Suppressor macrophage (primary cell): ENCODE measurements at regions not wholly inside any gene's neighbourhood (a gene's known extent, or its start where the extent isn't known, plus 50 kb on each side); places are given as distances from the start of the nearest gene placed in this dataset.
"Not testable (repeated sequence)": the region's sequence is repeated elsewhere in the genome, so short reads cannot be mapped to it uniquely, and the experiment has no call there.

ENCODE experiments used
- DNase-seq, 4 experiments: peaks; one replicate each; pipeline ENCODE4 v3.0.0-alpha.2; 2020 to 2022

DNA sequence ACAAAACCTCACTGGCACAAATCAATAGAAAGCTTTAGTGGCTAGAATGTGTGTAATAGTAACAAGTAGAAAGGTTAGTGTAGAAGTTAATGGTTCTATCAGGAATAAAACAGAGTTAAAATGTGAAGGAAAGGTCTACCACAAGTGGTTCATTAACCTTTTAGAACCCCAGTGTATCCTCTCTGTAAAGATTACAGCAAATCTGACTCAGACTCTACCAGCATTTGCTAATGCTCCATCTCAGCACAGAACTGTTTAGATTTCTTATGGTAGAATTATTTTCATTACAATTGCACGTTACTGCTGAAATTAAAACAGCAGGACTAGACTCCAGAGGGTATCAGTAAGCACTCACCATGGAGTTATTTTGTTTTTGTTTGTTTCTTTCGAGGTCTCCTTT, 609.0 kb upstream of the LMO3 start:
- DNase-seq, result peak in 1 of 4 experiments; percentile 1

DNA sequence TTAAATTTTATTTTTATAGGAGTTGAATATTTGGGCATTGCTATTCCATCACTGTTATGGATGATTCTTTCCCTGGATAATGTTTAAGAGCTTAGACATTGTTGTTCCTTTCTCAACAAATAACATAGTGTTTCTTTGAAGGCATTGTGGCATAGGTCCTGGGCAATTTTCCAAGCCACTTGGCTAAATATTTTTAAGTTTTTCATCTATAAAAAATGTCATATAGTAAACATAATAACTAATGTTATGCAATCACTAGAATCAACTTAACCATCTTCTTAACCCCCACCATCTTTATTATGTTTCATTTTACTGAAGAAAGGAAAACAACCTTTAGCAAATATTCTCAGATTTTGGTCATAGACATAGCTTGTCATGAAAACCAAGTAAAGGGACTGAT, 600.6 kb upstream of the LMO3 start:
- DNase-seq, result no peak

DNA sequence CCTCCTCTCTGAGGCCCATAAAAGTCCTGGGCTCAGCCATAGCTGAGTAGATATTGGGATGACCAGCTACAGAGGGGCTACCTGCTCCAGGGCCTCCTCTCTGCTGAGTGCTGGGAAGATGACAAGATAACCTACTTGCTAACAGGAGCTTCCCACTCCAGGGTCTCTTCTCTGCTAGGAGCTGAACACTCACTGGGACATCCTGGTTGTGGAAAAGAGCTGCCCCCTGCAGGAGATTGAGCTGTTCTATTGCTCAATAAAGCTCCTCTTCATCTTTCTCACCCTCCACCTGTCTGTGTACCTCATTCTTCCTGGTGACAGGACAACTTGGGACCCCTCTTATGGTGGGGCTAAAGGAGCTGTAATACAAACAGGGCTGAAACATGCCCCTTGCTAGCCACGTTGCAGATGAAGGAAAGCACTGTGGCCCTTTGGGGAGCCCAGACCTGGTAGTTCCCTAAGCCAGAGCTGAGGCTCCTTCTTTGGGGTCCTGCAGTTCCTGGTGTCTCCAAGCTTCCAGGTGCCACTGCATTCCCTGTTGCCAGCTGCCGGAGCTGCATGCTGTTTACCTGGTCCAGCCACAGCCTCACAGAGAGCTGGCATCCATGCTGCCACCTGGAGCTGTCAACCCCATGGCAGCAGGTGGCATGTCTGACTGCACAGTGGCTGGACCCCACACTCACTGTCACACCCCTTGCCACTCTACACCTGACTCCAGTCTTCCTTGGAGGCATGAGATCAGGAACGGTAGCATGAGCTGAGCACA, 598.5 kb upstream of the LMO3 start:
- DNase-seq, result no peak

DNA sequence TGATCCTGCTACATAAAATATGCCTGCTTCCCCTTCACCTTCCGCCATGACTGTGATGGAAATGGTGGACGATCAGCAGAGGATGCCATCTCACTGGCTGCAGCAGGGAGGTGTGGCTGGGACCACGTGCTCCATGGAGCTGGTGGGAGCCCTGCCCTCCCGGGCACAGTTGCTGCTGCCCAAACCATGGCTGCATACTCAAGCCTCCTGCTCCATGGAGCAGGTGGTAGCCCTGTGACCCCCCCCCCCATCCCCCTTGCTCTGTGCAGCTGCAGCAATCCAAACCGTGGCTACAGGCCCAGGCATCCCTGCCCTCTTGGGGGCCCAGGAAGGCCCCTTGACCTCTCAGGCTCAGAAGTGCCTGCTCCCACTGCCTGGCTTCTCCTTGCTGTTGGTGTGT, 597.5 kb upstream of the LMO3 start:
- DNase-seq, result no peak

DNA sequence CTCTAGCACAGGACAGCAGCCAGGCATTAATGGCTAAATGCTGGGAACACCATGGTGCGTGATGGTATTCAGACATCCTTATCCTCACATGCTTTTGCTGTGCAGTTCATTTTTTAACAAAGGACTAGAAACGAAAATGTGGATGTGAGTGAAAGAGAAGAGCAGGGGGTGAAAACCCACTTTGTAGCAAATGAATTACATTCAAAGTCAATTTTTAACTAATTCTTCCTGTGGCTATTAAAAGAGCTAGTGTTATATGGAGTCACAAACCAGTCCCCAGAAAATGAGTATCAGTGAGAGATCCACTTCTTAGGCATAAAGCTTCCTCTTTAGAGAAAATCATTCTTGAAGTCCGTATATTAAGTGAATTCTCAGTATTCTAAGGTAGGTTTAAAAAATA, 592.0 kb upstream of the LMO3 start:
- DNase-seq, result no peak

DNA sequence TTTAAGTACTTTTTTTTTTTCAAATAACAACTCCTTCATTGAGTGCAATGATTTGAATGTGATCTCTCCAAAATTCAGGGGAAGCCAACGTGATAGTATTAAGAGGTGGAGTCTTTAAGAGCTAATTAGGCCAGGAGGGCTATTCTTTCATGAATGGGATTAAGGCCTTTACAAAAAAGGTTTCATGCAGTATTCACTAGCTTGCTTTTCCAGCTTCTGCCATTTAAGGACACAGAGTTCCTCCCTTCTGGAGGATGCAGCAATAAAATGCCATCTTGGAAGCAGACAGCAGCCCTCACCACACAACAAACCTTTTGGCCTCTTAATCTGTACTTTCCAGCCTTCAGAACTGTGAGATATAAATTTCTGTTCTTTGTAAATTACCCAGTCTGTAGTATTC, 586.8 kb upstream of the LMO3 start:
- DNase-seq, result no peak

DNA sequence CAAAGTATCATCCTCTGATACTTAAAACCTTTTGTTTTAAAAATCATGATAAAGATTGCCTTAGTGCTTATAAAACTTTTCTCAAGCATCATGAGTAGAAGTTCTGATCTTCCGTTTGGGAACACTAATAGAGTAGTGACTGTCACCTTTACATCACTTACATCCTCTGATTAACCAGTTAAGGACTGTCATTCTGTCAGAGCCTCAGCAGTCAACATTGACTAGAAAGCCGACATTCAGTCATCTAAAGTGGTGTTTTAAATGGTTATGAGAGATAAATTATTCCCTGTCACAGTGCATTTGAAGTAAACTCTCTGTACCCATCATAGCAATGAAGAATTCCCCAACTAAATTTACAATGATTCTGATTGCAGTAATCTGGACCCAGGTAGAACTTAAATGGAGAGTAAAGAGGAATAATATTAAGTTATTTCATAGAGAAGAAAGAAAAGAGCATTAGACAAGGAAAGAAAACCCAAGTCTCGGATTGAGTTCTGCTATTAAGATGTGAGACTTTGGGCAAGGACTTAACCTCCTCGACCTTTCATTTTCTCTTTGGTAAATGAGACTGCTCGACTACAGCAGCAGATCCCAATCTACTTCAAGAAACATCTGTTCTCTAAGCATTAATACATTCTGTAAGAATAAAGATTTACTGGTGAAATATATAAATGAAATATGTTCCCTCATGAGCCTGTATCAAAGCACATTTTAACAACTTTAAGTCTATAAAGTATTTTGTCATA, 563.9 kb upstream of the LMO3 start:
- no peak for DNase-seq

DNA sequence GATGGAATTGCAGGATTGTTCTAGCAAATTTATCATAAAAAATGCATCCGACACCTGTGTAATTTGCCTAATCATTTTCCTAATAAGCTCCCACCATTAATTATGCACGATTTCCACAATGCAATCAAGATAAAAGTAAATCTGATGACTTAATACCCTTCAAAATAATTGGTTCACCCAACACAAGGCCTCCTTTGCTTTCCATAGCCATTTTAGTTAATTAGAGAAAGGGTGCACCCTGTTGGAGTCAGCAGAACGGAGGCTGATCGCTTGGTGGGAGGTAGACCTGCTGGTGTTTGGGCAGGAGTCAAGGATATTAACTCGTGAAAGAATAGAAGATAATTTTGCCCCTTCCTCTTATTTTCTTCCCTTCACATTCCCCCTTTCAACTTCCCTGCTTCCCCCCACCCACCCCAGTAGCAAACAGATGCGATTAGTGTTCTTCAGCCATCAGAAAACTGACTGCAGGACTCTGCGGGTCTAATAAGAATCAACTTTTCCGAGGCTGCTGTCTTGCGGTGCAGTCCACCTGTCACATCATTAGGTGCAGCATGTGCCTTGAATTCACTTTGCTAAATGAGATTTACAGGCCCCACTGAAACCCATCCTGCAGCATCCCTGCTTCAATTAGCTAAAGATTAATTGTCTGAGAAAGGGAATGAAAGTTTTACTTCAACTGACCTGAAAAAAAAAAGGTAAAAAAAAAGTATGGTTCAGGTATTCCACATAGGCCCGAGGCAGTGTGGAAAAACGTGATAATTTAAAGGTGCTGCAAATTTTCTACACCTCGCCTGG, 553.7 kb upstream of the LMO3 start:
- DNase-seq, result no peak

DNA sequence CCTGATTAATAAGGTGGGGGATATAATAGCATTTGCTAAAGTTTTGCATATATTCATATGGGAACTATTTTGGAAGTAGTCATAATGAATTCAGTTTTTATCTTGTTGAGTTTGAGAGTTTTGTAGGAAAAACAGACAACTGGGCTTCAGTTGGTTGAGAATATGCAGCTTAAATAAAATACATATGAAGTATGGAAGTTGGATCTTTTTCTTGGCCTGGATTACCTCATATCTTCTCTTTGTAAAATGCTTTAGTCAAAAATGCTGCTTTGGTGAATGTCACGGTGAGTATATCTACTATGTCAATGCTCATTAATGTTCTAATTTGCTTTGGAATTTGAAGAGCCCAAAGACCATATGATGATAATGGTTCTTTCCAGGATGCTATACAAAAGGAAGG, 552.2 kb upstream of the LMO3 start:
- no peak for DNase-seq

DNA sequence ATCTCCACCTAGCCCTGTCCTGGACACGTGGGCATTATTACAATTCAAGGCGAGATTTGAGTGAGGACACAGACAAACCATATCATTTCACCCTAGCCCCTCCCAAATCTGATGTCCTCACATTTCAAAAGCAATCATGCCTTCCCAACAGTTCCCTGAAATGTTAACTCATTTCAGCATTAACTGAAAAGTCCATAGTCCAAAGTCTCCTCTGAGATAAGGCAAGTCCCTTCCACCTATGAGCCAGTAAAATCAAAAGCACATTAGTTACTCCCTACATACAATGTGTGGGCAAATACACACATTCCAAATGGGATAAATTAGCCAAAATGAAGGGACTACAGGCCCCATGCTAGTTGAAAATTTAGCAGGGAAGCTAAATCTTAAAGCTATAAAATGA, 546.0 kb upstream of the LMO3 start:
- no peak for DNase-seq

DNA sequence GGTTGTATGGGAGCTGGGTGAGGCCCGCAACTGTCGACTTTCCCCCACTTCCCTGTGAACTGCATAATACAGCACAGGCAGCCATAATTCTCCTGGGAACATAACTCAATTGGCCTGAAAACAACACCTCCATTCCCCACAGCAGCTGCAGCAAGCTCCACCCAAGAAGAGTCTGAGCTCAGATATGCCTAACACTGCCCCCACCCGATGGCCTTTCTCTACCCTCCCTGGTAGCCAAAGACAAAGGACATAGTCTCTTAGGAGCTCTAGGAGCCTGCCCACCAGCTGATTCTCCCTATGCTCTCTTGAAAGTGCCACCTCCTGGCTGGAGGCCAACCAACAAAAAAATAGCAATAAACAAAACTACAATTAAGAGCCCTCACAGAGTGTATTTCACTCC, 542.7 kb upstream of the LMO3 start:
- no peak for DNase-seq

DNA sequence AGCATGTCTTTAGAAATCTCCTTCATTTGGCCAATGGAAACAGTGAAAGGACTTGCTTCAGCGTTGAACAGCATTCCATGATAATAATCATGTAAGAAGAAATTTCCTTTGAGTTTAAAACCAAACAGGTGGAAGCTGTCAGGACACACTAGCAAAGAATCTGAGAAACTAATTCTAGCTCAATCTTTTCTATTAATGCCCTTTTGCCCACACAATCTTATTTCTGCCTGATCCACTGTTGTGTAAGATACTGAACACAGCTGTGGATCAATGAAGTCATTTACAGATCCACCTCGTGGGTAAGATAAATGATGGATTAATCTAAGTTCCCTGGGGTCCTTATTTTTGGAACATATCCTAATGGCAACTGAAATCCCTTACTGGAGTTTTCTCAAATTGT, 536.9 kb upstream of the LMO3 start:
- DNase-seq, result no peak

DNA sequence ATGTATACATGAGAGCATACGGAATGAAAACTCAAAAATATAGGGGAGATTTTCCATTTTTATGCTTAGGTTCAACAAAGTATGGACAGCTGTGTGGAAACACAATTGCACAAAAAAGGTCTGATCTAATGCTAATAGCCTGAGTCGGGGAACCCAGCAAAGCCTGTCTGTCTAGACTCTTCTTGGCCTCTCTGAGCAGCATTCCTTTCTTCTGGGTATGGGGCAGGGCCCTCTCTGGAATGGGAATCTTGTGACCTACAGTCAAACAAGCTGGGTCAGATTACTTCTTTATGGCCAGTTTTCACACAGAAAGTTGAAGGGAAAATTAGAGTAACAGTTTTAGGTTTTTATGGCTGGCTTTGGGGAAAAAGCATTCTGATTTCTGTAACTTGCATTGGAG, 534.0 kb upstream of the LMO3 start:
- no peak for DNase-seq

DNA sequence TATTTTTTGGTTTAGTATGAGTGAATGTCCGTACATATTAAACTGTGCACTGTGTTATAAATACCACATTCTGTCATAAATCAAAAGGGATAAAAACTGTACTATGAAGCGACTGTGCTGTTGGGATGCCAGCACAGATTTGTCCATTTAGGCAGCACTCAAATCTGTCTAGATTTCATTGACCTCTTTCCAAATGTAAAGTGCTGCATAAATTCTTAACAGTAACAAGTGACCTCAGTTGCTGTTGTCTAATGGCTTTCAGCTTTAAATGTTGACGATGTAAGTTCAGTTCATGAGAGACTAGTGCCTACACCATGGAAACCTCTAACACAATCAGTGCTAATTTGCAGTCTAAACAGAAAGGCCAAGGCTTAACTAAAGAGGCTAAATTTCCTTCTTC, 531.4 kb upstream of the LMO3 start:
- no peak for DNase-seq

DNA sequence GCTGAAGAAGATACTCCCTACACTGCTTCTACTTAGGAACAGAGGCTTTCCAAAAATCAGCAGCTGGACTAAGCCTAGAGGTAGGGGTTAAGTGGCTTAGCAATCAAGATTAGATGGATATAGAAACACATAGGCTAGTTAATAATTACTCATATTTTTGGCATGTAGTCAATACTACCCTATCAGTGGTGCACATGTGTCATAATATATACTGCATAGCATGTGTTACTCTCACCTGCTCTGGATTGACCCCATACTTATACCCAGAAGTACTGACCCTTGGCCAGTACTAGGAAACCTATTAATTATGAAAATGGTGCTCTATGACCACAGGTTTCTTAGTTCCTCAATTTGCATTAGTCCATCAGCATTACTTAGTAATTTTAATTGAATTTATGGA, 528.4 kb upstream of the LMO3 start:
- DNase-seq, result no peak

DNA sequence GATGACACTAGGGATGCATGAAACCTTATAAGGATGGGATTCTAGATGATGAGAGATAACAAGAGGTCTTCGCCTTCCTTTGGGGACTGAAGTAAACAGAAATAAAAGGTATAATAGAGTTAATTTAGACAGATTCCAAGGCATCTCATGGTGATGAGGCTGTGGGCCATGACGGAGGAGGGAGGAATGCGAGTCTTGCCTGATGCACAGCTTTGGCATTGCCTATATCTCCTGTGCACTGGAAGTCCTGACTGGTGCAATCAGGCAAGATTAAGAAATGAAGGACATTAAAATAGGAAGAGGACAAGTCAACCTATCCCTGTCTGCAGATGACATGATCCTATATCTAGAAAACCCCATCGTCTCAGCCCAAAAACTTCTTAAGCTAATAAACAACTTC, 526.4 kb upstream of the LMO3 start:
- no peak for DNase-seq

DNA sequence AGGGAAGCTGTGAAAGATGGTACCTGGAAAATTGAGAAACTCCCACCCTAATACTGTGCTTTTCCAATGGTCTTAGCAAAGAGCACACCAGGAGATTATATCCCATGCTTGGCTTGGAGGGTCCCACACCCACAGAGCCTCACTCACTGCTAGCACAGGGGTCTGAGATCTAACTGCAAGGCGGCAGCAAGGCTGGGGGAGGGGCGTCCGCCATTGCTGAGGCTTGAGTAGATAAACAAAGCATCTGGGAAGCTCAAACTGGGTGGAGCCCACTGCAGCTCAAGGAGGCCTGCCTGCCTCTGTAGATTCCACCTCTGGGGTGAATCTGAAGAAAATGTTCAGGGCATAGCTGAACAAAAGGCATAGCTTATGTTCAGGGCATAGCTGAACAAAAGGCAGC, 510.6 kb upstream of the LMO3 start:
- not testable (repeated sequence) for DNase-seq

DNA sequence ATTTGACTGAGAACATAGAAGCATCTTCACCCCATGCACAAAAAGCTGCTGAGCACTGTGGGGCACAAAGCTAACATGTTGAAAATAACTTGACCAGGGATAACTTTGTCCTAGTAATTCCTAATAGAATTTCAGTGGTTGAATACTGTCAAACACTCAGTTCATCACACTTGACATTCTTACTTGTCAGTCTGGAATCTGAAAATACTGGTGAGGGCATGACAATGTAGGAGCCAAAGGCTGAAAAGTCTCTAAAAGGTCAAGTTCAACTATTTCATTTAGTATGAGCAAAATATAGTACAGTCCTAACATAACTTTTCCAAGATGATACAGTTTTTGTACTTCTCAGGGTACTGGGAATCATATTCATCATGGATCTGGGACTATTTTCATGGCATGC, 504.4 kb upstream of the LMO3 start:
- DNase-seq, result no peak

DNA sequence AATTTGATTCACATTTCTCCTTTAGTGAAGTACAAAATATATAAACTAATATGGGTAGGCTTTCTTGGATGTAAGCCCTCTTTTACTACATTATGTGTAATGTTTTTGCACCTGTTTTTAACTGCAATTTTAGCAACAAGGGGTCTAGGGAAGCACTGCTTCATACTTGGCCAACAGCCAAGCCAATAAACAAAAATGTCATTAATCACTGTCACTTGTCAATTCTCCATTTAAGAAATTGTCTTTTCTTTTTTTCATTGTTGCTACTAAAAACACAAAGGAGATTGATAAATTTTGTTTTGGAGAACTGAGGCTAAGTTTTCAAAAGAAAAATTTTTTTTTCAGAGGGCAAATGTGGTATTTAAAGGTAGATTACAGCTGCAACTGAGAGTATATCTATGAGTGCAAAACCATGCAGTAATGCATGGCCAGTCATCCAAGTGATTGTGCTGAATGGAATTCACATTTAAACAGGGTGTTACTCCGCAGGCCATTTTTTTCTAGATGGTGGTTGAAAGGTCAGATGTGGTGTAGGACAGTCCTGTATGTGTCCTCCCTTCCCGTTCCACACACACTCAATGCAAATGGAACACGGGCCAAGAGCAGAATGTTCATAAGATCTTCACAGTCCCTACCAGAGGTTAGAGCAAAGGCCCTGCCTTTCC, 503.0 kb upstream of the LMO3 start:
- no peak for DNase-seq

DNA sequence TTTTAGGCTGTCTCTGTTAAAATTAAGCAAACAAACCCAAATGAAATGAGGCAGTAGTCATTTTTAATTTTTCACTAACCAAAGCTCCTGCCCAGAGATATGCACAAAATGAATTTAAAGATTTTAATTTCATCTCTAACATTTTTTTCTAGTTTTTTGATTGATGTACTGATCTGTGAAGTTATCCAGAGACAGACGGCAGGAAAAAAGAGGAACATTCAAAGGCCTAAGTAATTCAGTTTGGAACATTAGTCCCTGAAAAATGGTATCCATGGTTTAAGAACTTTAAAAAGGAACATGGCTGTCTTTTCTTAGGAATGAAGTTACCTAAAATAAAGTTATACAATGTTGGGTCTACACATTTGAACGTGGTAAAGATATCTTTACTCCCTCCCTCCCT, 498.8 kb upstream of the LMO3 start:
- DNase-seq, result no peak

DNA sequence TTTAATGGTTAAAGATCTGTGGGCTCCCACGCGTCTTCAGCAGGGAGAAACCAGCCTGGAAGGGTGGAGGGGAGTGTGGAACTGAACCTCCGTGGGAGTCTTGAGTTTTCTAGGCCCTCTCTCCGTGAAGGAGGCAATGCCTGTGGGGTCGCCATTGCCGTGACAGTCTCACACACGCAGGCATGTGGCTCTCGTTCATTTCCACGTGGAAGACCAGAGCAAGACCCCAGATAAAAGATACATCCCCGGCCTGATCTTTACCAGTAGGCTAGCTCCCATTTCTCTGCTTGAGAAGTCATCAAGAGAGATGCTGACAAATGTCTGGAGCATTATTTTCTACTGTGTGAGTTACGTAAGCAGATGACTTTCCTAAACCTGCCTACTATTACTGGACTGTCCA, 491.7 kb upstream of the LMO3 start:
- DNase-seq, result peak in 1 of 4 experiments; percentile 1

DNA sequence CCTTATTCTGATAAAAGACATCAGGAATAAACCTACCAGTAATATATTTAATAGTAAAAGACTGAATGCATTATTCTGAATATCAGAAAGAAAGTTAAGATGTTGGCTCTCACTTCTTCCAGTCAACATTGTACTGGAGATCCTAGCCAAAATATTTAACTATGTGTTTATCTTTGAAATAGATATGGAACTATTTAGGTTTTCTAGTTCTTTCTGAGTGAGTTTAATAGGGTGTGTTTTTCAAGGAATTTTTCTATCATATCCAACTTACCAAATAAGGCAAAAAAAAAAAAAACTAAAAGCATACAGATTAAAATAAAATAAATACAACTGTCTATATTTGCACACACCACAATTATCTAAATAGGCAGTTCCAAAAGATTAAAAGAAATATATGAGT, 478.9 kb upstream of the LMO3 start:
- DNase-seq, result no peak

DNA sequence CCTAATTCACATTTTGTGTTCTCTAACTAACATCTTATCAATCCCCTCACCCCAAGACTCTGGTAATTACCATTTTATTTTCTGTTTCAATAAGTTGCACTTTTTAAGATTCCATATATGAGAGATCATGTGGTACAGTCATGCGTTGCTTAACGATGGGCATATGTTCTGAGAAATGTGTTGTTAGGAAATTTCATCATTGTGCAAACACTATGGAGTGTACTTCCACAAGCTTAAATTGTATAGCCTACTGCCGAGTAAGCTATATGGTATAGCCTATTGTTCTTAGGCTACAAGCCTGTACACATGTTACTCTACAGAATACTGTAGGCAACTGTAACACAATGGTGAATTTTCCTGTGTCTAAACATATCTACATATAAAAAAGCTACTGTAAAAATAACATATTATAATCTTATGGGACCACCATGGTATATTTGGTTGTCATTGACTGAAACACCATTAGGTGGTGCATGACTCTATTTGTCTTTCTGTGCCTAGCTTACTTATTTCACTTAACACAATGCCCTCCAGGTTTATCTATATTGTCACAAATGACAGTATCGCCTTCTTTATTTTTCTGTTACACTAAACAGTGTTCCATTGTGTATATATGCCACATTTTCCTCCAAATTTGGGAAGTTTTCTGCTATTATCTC, 473.4 kb upstream of the LMO3 start:
- no peak for DNase-seq
